ENCODE measurements at regions not wholly inside any gene's neighbourhood (a gene's known extent, or its start where the extent isn't known, plus 50 kb on each side); places are given as distances from the start of the nearest gene placed in this dataset.
"Not testable (repeated sequence)": the region's sequence is repeated elsewhere in the genome, so short reads cannot be mapped to it uniquely, and the experiment has no call there.

DNA sequence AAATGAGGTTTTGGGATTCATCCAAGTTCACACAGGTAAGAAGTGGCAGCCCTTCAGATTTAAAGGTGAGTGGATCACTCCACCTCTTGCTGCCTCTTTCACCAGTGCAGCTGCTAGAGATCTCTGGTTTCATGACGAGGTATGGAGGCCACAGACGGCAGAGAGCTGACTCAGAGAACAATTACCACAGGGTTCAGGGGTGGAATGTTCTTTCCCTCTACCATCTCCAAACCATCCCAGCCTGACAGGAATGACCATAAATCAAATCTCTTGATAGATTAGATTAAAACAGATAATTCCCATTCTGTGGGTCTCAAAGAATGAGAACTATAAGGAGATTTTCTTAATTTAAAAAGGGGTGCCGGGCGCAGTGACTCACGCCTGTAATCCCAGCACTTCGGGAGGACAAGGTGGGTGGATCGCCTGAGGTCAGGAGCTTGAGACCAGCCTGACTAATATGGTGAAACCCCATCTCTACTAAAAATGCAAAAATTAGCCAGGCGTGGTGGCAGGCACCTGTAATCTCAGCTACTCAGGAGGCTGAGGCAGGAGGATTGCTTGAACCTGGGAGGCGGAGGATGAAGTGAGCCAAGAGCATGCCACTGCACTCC, 174.2 kb upstream of the ATP11B start:
- no peak for DNase-seq (ENCODE audit: low read depth in 2 of 3, low spot score in 2 of 3)

DNA sequence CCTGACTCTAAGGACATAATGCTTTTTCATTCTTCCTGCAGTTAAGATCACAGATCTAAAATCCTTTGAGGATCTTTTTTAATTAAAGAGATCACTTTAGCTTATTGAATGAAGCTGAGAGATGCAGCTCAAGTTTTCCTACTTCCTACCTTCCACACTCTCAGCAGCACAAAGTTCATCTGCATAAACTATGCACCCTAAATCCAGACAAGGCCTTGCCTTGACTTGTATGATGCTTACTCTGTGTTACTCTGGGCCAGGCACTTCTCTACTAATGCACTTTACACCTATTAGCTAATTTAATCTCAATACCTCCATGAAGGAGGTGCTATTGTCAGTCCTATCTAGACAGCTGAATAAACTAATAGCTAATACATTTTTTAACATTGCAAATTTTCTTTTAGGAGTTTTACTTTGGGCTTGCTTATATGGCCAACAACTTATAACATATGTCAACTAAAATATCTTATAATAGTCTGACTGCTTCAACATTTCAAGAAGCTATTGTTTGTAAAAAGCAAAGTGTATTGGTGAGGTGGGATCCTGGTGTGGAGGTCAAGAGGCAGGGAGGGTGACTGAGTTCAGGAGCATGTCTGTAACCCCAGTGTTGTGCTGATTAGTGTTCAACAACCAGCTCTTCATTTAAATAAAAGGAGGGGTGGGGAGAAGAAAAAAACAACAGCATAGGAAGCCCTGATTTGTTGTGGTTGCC, 172.4 kb upstream of the ATP11B start:
- DNase-seq (ENCODE audit: low read depth in 2 of 3, low spot score in 2 of 3) = no peak

DNA sequence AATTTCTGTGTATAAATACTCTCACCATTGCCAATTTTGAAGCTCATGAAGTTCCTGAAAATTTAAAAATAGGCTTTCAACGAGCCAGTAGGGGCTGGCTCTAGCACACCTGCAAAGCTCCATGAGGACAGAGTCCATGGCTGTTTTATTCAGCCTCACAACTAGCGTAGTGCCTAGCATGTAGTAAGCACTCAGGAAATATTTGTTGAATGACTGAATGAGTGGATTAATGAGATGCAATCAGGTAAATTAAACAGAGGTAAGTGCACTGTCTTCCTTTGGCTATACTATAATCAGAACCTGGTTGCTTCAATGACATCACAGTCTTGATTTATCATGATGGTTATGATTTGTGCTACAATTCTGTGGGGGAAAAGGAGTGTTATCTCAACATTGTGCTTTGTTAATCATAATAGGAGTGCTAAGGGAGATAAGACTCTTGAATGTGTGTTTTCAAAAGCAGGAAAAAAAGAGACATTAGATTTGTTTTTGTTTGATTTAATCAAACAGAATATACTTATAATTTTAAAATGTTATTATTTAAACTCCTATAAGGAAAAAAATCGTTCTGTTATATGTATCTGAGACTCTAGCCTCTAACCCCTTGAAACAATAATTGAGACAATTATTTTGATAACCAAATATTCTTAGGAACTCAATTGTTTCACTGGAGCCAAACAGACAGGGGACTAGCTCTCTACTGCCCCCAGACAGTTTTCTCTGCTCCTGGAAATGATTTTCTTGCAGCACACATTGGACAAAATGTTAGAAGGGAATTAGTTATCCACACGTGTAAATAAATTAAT, 171.7 kb upstream of the ATP11B start:
- no peak for DNase-seq (ENCODE audit: low read depth in 2 of 3, low spot score in 2 of 3)

DNA sequence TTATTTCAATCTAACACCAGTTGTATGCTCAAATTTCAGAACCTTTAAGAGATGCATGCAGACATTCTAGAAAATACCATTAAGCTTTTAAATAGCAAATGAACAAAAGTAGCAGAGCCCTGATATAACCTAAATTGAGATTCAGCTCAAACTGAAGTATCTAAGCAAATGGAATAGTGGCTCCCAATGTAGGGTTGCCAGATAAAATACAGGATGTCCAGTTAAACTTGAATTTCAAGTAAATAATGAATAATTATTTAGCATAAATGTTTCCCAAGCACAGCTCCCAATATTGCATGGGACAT, 171.1 kb upstream of the ATP11B start:
- no peak for DNase-seq (ENCODE audit: low read depth in 2 of 3, low spot score in 2 of 3)

DNA sequence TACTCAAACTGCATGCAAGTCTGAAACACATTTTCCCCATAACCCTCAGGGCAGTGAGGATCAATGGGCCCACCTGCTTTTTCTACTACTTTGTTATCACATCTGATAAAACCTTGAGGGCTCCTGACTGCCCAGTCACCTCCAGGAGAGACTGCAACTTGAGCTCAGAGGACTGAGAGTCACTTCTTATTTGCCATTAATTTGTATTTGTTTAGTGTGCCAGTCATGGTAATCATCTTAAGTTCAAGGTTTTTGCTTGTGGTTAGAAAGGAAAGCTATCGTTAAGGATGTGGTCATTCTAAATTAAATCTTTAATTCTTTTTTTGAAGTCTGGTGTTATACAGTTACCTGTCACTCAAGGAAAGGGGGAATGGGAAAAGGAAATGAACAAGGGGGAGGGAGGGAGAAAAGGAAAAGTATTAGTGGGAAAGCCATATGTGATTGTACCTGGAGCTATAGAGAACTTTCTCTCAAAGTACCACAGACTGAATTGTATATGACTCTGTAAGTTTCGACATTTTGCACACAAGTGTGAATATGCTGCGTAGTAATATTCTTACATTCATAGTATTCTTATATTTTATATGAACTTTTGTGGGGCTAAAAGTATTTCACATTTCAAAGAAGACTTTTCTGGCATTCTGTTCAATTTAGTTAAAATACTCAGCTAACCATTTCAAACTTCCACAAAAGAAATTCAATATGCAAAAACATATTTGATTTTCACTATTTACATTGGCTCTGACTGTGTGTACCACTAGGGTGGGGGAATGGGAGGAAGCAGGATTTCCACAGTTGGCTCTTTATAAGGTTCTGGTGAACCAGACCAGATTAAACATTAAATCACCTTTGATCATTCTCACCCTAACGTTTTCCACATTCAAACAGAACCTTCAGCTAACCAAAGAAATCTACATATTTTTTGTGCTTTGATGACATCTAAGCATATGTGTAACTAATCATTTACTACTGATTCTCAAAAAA, 166.5 kb upstream of the ATP11B start:
- DNase-seq (ENCODE audit: low read depth in 2 of 3, low spot score in 2 of 3) = no peak

DNA sequence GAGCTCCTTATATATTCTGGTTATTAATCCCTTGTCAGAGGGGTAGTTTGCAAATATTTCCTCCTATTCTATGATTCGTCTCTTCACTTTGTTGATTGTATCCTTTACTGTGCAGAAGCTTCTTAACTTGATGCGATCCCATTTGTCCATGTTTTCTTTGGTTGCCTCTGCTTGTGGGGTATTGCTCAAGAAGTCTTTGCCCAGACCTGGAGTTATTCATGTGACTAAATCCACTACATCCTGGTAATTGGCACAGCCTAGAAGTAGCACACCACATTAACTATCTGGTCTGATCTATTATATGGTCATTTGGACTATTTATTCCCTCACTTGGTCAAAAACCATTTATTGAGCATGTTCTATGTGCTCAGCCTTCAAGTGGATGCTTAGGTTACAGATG, 164.8 kb upstream of the ATP11B start:
- no peak for DNase-seq (ENCODE audit: low read depth in 2 of 3, low spot score in 2 of 3)

DNA sequence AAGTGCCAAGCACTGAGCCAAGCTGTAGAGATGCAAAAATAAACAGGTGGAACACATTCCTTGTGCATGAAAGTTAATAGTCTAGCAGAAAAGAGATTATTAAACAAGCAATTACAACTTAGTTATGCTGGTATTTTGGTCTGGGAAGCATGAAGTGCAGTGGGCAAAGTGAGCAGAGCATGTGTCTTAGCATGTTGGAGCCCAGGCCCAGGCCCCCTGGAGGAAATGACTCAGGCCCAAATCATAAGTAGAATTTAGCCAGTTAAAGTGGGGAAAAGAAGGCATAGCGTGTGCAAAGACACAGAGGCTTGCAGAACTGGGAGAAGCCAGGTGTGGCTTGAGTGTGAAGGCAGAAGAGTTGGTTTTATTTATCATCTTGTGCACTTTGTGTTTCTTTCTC, 163.8 kb upstream of the ATP11B start:
- DNase-seq (ENCODE audit: low read depth in 2 of 3, low spot score in 2 of 3) = no peak

DNA sequence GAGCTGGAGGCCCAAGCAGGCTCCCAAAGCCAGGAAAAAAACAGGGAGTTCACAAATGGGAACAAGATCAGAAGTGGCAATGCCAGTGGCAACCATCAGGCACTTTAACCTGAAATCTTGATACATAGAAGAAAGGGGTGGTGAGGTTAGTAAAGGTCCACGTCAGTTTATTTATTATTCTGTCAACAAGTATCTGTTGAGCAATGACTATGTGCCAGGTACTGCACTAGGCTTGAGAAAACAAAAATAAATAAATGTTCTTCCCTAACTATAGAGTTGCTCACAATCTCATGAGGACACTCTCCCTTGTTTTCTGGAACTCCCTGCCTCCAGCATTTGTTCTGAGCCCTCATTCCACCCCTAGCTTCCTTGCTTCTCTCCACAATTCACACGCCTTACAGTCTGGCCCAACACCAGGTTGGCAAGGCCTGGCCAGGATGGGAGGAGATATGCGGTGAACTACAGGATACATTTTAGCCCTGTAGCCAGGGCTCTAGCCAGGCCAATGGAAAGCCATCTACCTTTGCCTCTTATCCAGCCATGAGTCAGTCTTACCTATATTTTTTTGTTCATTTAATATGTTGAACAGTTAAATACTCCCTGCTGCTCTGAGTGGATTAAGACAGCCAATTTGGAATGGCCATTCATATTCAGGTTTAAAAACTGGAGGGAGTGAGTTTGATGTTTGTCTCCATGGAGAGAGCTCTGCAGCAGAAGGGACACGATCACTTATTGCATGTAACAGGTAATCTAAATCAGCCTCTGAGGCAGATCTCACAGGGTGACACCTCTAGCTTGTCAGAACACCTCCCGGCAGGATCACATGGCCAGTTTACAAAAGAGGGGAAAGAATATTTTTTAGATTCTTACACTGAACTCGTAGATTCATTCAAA, 161.9 kb upstream of the ATP11B start:
- no peak for DNase-seq (ENCODE audit: low read depth in 2 of 3, low spot score in 2 of 3)

DNA sequence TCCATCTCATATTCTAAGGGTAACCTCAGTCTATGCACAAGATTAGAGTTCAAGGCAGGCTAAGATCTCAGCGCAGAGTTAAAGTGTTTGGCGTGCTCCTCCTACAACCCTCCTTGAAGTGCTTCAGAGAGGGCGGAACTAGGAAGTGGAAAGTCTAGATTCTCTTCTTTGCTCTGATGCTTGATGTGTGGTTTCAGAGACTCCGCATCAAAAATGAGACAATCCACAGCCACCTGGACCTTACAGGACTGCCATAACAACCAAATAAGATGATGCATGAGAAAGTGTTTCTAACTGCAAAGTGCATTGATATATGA, 161.3 kb upstream of the ATP11B start:
- no peak for DNase-seq (ENCODE audit: low read depth in 2 of 3, low spot score in 2 of 3)

DNA sequence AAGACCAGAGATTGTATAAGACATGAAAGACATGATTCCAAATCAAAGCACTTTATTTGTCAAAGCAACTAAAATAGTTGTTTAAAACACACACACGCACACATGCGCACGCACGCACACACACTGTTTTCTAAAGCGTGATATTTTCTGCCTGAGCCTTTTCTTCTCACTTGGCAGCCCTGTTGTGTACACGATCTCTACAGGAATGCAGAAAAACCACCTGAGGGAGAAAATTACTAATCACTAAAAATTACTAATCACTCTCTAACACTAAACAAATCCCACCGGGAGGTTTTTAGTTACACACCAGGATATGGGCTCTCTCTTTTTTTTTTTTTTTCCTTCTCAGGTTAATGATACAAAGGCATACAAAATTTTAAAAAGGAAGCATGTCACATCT, 160.1 kb upstream of the ATP11B start:
- no peak for DNase-seq (ENCODE audit: low read depth in 2 of 3, low spot score in 2 of 3)

DNA sequence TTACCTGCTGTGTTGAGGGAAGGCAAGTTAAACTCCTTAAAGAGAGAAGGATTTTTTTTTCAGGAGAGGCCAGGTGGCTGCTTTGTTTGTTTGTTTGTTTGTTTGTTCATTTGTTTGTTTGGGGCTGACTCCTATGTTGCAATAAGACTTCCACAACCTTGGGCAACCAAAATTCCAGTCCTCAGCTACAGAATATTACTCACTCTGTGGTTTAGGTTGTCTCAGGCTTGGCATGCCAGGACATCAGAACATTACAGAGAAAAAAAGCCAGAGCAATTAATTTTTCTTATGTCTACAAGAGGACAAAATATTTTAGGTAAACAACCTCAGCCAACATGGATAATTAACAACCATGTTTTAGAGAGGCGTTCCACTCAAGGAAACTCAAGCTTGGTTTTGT, 156.7 kb upstream of the ATP11B start:
- DNase-seq (ENCODE audit: low read depth in 2 of 3, low spot score in 2 of 3) = no peak

DNA sequence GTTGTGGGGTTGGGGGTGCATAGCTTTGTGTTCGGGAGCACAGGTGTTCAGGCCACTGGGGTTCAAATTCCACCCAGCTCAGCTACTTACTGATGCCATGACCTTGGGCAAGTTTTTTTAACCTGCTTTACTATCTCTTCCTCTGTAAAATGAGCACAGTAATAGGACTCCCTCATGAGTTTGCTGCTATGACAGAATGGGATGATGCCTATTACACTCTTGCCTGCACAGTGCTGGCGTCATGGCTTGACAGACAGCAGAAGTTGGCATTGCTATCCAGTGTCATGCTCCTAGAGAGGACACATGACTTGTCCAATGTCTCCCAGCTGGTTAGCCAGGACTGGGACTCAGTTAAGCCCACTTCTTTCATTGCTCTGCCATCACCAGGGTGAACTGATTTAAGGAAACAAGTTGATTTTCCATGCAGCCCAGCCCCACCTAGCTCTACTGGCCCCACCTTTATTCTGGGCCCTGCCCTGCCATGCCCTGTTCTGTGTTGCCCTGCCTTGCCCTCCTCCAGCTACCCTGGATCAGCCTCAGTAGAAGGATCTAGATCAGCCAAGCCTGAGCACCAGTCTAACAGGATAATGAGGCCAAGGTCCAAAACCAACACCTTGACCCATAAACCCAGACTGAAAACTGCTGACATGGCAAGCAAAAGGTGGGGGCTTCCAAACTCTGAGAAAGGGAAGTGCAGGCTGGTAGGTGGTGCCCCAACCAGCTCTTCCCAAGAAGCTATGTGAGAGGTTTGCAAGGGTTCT, 155.8 kb upstream of the ATP11B start:
- DNase-seq (ENCODE audit: low read depth in 2 of 3, low spot score in 2 of 3) = no peak

DNA sequence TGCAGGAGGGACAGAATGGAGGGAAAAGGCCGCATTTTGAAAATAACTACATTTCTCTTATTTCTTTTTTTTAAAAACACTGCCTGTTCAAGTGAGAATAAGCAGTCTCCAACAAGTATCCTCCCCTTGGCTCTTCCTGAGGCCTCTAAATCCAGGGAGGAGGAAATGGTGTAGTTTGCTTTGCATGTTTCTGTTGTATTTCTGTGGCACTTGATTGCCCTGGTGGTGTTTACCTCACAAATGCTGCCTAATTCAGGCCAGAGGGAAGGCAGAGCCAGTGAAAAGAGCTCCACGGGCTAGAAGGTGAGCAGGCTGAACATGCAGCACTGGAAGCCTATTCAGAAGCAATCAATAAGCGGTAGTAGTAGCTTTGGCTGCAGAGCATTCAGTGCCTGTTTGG, 149.3 kb upstream of the ATP11B start:
- no peak for DNase-seq (ENCODE audit: low read depth in 2 of 3, low spot score in 2 of 3)

DNA sequence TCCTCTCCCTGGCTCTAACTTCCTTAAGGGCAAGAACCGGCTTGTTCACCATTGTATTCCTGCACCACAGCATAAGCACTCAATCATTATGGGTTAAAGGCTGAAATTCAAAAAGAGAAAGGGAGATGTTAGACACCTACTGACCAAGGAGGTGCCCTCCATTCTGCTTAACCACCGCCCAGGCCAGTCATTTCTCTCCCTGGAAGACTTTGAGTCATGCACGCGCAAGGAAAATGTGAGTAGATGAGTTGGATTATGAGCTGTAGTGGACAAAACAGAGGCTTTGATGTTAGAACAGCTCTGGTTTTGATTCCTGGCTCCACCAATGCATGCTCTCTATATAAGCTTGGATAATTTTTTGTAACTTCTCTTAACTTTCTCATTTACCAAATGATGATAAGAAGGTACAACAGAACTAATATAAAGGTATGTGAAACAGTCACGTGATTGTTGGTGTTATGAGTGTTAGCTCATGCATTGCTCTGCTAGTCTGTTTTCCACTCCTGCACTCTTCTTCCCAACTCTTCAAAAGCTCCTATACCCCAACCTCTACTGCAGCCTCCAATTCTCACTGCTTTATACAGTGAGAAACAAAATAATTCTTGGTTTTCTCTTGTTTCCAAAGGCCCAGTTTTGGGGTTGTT, 148.4 kb upstream of the ATP11B start:
- DNase-seq (ENCODE audit: low read depth in 2 of 3, low spot score in 2 of 3) = peak in 1 of 3 experiments; percentile 10

DNA sequence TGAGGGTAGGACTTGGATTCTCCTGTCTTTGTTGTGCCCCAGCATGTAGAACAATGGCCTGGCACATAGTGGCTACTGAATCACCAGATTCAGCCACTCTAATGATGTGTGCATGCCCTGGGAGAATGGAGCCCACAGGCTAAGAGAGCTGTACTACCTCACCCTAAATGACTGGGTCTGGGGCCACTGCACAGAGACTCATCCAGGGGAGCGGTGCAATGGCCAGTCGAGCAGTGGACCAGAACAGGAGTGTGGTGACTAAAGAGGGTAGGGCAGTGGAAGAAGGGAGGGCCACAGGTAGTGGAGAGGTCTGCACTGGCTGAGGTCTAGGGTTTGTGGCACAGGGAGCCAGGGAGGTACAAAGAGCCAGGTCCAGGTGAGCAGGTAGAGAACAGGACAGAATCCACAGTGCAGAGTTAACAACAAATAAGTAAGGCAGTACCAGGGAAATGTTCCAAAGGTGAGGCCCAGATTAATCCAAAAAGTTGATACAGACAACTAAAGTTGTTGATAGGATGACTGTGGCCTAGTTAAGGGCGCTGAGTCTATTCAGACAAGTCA, 142.7 kb upstream of the ATP11B start:
- DNase-seq (ENCODE audit: low read depth in 2 of 3, low spot score in 2 of 3) = no peak

DNA sequence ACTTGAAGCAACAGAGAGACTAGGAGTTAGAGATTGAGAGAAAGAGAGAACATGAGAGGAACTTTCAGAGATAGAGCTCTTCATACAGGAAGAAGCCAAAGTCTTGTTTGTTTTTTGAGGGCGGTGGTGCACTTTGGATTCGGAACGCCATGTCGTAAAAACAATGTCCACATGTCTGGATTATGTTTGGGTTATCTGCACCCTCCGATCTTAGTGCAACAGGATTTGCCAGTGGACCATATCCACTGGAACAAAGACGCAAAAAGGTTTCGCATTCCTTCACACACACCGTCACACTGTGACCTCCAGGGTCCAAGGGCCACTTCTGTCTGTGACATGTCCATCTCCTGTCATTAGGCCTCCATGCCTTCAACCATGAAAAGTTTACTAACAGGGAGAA, 141.8 kb upstream of the ATP11B start:
- DNase-seq (ENCODE audit: low read depth in 2 of 3, low spot score in 2 of 3) = no peak

DNA sequence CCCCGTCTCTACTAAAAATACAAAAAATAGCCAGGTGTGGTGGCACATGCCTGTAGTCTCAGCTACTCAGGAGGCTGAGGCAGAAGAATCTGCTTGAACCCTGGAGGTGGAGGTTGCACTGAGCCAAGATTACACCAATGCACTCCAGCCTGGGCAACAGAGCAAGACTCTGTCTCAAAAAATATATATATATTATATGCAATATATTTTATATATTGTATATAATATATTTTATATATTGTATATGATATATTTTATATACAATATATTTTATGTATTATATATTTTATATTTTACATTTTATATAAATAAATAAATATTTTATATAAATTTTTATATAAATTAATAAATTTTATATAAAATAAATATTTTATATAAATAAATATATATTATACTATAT, 140.2 kb upstream of the ATP11B start:
- DNase-seq (ENCODE audit: low read depth in 2 of 3, low spot score in 2 of 3) = not testable (repeated sequence)

DNA sequence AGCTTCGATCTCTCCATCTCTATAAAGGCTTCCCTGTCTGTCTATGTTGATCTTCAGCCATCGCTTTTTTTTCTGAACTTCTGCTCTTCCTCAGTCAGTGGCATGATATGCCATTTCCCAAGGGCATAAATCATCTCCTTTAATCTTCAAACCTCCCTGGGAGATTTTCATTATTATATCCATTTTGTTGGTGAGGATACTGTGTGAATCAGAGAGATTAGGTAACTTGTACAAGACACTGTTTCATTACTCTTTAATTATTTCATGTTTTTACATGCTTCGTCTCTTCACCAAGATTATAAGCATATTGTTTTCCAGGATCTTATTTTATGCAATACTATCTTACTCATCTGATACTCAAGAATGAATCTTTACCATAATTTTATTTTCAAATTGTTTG, 124.8 kb upstream of the ATP11B start:
- no peak for DNase-seq (ENCODE audit: low read depth in 2 of 3, low spot score in 2 of 3)

DNA sequence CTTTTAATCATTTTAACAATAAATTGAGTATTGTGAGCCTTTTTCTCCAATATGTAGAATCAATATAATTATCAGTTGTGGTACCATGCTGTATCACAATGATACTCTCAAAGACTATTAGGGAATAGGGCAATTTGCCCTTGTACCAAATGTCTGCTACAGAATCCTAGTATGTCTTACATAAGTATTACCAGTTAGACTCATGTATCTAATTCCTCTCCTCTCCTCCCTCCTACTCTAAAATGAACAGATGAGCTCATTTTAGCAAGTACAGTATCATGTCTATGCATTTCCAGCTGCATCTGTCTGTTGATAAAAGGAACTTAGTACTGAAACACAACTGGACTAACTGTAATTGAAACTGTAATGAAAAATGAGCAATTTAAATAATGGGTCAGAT, 124.3 kb upstream of the ATP11B start:
- DNase-seq (ENCODE audit: low read depth in 2 of 3, low spot score in 2 of 3) = no peak
